GM19328 (cell line): ENCODE measurements at regions not wholly inside any gene's neighbourhood (a gene's known extent, or its start where the extent isn't known, plus 50 kb on each side); places are given as distances from the start of the nearest gene placed in this dataset.
"Not testable (repeated sequence)": the region's sequence is repeated elsewhere in the genome, so short reads cannot be mapped to it uniquely, and the experiment has no call there.

ENCODE experiments used
- ATAC-seq: cut with Tn5 transposase; IDR thresholded peaks from one replicate; pipeline ENCODE4 v1.9.1; 2021; ENCODE audit warnings: mild to moderate bottlenecking, moderate library complexity; ENCODE audit not compliant: unreplicated experiment

DNA sequence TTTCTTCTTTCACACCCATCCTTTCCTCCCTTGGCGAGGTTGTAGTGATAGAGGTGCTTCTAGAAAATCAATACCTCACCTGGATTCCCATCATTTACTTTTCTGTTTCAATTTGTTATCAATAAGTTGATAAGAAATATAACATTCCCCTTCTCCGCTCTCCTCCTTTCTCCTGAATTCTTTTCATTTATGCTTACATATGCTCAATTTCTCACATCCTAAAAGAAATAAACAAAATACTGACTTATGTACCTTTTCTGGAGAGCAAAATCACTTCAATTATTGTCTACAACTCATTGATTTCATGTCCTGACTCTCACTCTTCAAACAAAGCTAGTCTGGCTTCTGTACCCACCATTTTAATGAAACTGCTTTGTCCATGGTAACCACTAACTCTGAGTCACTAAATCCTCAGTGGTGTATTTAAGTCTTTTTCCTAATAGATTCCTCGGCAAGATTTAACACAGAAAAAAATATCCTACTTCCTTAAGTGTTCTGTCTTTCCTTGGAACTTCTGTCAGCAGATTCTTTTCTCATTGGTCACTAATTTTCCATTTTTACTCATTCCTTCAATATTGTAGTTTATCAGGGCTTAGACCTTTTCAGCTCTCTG lies 289.6 kb downstream of the RFPL4B start:
- no peak for ATAC-seq

DNA sequence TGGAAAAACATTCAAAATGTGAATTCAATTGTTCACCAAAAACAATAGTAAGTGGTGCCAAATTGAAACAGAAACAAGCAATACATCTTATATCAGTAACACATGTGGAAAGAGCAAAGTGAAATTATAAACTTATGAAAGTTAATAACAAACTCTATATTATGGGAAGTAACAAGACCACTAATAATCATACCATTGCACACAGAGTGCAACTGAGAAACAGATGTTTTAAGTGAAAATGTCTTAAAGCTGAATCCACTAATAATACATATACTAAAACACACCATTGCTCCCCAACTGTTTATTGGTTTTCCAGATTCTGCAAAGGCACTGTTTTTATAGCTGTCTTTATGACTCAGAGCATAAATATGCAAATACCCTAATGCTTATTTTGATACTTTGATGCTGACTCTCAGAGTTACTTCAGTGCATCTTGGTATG lies 292.3 kb downstream of the RFPL4B start:
- ATAC-seq: no peak

DNA sequence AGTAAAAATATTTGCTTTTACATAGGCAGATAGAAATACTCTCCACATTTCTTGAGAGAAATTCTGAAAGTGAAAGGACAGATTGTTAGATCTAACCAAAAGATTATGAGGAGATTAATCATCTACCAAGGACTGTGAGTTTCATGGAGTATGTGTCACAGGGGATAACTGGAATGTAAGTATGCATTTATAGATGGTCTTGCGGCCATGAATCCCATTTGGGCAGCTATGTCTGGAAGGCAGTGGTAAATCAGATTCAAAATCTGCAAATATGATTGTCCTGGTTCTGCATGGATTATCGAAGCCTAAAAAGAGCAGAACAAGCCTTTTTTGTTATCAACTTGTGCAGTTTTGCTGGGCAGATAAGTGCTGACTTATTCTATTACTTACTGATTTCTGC lies 293.8 kb downstream of the RFPL4B start:
- ATAC-seq: no peak

DNA sequence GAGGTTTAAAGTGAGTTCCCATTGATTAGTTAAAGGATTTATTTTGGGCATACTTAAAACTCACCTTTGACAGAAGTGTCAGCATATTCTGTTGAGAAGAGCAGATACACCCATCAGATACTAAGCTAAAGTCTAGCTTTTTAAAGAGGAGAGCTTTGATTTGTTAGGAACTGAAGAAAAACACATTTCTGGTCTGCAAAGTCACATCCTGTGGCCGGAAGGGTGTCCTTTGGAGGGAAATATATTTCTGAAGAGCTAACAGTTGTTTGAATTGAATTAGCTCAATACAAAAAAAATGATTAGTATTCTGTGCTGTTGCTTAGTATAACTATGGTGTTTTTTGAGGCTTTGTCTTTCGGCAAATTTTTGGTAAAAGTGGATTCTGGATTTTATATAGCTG lies 302.7 kb downstream of the RFPL4B start:
- no peak for ATAC-seq

DNA sequence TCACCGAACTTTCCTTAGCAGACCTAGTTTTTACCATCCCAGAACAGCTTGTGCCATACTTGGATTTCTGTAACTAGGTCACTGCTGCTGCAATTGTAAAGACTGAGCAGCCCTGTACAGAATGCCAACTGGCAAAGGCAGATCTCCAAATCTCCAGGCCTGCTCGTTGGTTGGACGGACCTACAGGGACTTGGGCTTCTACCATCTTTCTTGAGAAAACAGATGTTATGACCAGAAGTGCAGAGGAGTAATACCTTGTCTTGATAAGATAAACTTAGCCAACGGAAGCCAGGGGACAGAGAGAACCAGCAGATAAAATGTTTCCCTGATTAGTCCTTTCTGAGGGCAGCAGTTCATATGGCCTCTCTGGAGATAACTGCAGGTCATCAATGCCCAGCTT lies 304.1 kb downstream of the RFPL4B start:
- ATAC-seq: no peak

DNA sequence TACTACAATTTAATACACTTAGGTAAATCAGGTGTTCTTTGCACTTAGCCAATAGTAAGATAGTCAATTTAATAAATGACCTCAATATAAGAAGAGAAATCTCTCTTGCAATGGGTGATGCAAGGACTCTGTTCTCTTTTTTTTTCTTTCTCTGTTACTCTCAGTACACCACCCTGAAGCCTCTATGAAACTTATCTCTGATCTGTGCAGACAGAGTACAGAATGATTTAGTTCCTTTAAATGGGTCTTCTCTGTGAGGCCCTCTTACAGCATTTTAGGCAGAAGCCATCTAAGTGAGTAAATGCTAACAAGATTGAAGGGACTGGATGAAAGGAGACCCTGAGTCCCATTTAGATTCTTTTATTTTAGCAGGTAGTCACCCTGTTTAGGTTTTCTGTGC lies 312.8 kb downstream of the RFPL4B start:
- ATAC-seq: no peak

DNA sequence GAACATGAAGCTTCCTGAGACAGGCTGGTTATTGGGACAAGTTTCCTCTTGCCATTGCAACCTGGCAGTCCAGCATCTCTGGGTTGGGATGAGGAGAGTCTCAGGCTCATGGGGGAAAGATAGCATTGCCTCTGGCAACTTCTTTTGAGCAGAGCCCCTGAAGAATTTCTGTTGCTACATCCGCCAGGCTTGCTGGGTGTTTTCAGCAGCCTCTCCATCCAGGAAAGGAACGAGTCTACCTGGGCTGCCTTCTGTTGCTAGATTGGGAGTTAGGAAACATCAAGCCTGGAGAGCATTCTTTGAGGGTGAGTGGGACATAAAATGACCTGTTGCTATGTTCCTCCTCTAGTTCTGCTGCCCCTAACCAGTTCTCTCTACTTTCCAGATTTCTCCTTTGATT lies 313.5 kb downstream of the RFPL4B start:
- ATAC-seq: no peak

DNA sequence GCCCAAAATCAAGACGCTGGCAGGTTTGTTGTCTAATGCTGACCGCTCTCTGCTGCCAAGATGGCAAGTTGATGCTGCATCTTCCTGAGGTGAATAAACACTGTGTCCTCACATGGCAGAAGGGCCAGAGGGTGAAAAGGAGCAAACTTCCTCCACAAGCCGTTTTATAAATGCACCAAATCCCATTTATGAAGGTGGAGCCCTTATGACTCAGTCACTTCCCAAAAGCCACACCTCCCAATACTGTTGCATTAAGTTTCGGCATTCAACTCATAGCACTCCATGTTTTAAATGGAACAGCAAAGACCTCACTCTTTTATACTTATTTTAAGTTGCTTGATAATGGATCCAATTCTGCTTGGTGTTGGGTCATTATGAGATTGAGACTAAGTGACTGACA lies 316.6 kb downstream of the RFPL4B start:
- ATAC-seq: no peak

DNA sequence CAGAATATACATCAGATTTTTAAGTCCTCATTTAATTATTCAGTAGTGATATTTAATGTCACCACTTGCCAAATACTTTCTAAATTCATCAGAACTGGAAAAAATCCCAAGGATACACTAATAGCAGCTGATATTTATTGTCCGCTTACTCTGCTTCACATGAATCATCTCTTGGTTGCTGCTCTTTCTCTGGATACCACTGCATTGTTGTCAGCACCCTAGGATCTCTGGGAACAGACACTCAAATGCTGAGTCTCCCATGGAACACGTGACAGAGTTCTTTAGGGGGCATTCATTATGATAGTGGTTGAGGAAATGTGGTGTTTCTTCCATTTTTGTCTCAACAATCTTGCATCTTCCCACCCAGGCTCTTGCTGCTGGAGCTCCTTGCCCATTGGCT lies 318.0 kb downstream of the RFPL4B start:
- no peak for ATAC-seq

DNA sequence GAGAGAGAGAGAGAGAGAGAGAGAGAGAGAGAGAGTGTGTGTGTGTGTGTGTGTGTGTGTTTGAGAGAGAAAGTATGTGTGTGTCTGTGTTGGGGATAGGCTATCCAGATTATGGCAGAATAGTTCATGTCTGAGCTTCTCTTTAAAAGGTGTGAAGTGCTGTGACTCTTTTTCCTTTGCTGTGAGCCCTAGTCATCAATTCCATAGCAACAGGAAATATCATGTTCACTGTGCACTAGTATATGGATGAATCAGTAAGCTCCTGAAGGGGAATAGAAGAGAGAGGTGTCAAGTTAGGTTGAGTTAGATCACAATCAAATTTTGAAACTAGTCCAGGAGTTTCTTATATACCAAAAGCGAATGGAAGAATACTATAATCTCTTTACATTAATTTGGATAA lies 318.7 kb downstream of the RFPL4B start:
- ATAC-seq: no peak

DNA sequence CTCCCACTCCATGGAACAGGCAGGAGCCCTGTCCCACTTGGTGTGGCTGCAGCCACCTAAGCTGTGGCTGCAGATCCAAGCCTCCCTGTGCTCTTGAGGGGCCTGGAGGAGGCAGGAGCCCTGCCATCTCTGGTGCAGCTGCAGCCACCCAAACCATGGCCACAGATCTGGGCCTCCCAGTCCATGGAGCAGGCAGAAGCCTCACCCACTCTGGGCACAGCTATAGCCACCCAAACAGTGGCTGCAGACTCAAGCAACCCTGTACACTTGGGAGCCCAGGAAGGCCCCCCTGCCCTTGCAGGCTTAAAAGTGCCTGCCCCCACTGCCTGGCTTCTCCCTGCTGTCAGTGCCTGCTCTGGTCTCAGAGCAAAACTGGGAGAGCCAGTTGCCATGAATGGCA lies 320.3 kb downstream of the RFPL4B start:
- no peak for ATAC-seq

DNA sequence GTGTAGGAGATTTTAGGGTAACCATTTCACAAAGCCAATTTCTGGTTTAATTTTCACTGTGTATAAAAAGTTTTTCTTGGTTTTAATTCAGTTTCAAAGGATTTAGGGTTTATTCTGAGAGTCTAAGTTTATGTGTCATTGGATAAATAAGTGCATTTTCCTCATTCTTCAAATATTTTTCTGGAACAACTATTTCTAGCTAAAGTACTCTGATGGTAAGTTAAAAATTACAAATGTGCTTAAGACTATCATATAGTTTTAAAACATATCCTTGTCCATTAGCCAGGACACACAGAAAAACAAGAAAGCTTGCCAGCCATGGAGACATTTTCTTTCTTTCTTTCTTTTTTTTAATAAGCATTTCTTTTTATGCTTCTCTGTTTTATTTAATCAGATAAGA lies 333.0 kb downstream of the RFPL4B start:
- no peak for ATAC-seq

DNA sequence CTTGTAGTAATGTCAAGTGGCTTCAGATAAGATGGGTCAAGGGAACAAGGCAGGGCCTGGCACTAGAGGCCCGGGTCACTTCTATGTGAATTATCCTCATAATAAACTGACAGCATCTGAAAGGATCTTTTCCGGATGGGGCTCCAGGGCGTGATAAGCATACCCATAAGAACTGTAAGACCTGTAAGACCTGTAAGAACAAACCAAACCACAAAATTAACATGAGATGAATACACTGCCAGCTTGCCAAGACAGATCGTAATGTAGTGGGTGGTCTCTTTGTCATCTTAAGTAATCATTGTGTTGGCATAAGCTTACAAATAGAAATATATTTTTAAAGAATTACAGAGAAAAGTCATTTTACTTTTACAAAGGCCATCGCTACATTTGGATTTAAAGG lies 334.9 kb downstream of the RFPL4B start:
- ATAC-seq: no peak

DNA sequence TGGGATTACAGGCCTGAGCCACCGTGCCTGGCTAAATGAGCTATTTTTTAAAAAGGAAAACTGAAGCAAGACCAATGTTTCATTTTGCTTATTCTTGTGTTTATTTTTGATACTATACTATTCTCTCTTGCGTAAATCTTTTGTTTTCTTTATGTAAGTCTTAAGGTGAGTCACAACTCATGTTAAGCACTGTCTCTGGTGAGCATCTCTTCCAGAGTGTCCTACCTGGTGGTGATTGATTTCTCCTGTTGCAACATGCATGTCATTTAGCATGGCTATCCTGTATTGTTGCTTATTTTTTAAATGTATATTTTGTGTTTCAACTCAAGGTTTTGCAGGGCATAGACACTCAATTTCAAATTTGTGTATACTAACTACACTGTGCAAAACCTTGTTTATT lies 336.0 kb downstream of the RFPL4B start:
- ATAC-seq: no peak

DNA sequence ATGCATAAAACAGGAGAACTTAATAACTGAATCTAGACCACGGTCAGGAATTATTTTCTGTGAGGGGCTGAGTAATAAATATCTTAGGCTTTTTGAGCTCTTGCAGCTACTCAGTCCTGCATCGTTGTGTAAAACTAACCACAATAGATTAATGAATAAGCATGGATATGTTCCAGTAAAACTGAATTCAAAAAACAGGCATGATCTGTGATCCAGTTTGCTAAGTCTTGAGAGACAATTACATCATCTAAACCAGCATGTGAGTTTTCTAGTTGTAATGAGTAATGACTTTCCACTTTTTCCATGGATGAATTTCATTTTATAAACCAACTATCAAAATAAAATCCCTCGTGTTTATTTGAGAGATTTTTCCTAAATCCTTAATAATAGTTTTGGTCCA lies 336.8 kb downstream of the RFPL4B start:
- no peak for ATAC-seq

DNA sequence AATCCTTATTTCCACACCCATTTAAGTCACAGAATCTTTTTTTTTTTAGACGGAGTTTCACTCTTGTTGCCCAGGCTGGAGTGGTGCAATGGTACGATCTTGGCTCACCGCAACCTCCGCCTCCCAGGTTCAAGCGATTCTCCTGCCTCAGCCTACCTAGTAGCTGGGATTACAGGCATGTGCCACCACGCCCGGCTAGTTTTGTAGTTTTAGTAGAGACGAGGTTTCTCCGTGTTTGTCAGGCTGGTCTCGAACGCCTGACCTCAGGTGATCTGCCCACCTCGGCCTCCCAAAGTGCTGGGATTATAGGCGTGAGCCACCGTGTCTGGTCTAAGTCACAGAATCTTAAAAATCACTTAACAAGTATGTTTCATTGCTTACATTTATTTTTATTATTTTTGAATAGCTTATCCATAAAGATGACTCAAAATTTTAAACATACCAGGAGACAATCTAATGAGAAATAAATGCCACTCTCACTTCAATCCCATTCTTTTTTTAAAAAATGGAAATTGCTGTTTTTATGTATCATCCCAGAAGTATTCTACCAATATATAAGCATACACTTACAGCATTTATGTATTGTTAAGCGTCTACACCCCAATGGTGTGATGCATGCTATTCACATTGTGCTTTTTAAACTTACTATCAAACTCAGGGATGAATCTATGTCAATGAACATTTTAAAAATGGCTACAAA lies 338.5 kb downstream of the RFPL4B start:
- ATAC-seq: not testable (repeated sequence)

DNA sequence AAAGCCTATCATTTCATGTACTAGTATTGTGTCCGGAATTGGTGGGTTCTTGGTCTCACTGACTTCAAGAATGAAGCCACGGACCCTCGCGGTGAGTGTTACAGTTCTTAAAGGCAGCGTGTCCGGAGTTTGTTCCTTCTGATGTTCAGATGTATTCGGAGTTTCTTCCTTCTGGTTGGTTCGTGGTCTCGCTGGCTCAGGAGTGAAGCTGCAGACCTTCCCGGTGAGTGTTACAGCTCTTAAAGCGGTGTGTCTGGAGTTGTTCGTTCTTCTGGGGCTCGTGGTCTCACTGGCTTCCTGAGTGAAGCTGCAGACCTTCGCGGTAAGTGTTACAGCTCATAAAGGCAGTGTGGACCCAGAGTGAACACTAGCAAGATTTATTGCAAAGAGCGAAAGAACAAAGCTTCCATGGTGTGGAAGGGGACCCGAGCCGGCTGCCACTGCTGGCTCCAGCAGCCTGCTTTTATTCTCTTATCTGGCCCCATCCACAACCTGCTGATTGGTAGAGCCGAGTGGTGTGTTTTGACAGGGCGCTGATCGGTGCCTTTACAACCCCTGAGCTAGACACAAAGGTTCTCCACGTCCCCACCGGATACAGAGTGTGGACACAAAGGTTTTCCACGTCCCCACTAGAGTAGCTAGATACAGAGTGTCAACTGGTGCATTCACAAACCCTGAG lies 341.5 kb downstream of the RFPL4B start:
- ATAC-seq: not testable (repeated sequence)

DNA sequence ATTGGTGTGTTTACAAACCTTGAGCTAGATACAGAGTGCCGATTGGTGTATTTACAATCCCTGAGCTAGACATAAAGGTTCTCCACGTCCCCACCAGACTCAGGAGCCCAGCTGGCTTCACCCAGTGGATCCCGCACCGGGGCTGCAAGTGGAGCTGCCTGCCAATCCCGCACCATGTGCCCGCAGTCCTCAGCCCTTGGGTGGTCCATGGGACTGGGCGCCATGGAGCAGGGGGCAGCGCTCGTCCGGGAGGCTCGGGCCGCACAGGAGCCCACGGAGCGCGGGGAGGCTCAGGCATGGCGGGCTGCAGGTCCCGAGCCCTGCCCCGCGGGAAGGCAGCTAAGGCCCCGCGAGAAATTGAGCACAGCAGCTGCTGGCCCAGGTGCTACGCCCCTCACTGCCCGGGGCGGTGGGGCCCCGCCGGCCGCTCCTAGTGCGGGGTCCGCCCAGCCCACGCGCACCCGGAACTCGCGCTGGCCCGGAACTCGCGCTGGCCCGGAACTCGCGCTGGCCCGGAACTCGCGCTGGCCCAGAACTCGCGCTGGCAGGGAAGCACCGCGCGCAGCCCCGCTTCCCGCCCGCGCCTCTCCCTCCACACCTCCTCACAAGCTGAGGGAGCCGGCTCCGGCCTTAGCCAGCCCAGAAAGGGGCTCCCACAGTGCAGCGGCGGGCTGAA lies 342.2 kb downstream of the RFPL4B start:
- ATAC-seq: not testable (repeated sequence)

DNA sequence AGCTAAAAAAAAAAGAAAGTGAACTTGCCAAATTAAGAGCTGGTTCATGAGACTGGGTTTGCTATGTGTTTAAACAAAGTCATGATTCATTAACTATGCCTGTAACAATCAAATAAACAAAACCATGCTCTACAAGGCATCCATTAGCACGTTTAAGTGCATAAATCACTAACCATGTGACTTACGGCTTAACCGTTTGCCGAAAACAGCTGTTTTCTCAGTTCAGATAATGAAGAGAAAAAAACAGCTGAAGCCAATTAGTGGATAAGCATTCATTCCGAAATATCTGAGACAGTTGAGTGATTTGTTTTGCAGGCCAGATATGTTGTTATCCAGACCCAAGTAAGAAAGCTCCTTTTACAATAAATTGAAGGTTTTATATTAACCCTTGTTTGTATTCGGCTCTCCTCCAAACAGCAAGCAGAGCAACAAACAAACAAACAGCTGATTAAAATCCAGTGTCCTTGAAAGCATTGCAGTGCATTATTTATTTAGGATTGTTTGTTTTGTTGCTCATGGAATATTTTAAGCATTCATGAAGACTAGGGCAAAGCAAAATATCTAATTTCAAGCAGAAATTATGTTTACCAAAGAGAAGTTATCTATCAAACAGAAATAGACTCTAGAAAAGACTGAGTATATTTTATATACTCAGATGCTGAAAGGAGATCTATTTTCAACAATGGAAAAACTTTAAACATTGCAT lies 343.5 kb downstream of the RFPL4B start:
- ATAC-seq: no peak

DNA sequence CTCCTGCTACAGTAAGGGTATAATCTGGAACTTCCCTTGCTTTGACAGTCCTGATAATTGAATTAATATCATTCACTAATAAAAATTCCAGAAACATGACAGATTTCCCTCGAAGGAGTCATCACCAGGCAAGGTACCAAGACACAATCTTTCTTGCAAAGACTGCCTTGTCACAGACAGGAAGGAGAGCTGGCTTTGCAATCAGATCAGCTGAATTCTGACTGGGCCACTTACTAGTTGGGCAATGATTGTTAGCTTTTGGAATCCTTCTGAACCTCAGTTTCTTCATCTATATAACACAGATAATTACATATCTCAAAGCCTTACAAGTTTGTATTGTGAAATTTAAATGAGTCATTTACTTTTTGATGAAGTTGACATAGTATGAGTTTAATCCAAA lies 344.2 kb downstream of the RFPL4B start:
- ATAC-seq: no peak

DNA sequence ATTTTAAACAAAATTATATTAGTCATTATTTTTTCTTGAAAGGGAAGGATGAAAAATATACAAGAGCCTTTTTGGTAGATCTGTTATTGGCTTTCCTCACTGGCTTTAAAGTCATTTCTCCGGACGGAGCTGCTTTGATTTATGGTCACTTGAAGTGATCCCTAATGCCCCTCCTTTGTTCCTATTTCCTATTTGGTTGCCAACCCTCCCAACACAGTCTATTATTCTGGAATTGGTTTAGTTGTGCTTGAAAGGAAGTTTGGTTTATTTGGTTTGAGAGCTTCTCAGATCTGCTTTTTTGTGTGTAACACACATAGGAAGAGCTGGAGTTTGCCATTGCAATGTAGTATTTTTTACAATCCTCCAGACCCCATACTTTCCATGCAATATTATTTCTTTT lies 347.9 kb downstream of the RFPL4B start:
- ATAC-seq: no peak
